HepG2 (cell line): ENCODE measurements at regions not wholly inside any gene's neighbourhood (a gene's known extent, or its start where the extent isn't known, plus 50 kb on each side); places are given as distances from the start of the nearest gene placed in this dataset.

Source experiments
- ATAC-seq: fragments of 200-7000 bp; cut with Tn5 transposase; 3 replicates; pipeline ENCODE4 v1.9.1; 2020; ENCODE audit warnings: mild to moderate bottlenecking, moderate library complexity
- BruUV-seq: library from RNA; stranded (reverse); fragments of 400-500 nt; replicated peaks from 2 replicates; lab custom pipeline; 2021; lab: Mats Ljungman, UMichigan
- CTCF ChIA-PET: fragments of 300-600 bp; formaldehyde crosslinking; extraction: SDS; loops from one replicate; lab custom pipeline; 2021; ENCODE audit warnings: low total read pairs, inconsistent platforms, low intra/inter-chr PET ratio; lab: Yijun Ruan, JAX
- POLR2A ChIA-PET: fragments of 350-600 bp; sonication (Branson Sonifier 250); formaldehyde crosslinking; loops from one replicate; lab custom pipeline; 2020; ENCODE audit warnings: antibody characterized with exemption, inconsistent platforms; lab: Yijun Ruan, JAX
- DNase-seq: peaks from one replicate; pipeline ENCODE4 v3.0.0-alpha.2; 2015; ENCODE audit warnings: low spot score
- FAIRE-seq: peaks from 3 replicates; lab custom pipeline; 2011; peaks lifted over from hg19 to GRCh38; lab: Jason Lieb, UNC
- H2AFZ ChIP-seq: one replicate; pipeline ENCODE4 v1.6.1; 2011; ENCODE audit warnings: low read length, inconsistent platforms
- H3K27ac ChIP-seq: fragments of 300-600 bp; 3 replicates; pipeline ENCODE4 v1.8.0; 2011; ENCODE audit warnings: mixed run types, mild to moderate bottlenecking, mixed read lengths, low read length, inconsistent platforms; ENCODE audit not compliant: insufficient read depth; ENCODE audit errors: extremely low read length
- H3K27me3 ChIP-seq, 2 experiments: fragments of 200-600 bp in 1 of 2; 2 replicates in 1 of 2; 3 replicates in 1 of 2; pipeline versions ENCODE4 v1.6.0 to v1.8.0; 2011; ENCODE audit warnings: low read length in 2 of 2, mild to moderate bottlenecking in 2 of 2, moderate library complexity in 2 of 2, inconsistent platforms in 1 of 2; ENCODE audit not compliant: insufficient read depth in 2 of 2, control insufficient read depth in 1 of 2
- H3K36me3 ChIP-seq, 2 experiments: fragments of 200-600 bp in 1 of 2; replicated peaks in 1 of 2; 2 replicates in 1 of 2; 3 replicates in 1 of 2; pipeline versions ENCODE4 v1.5.1 to v1.8.0; 2011; ENCODE audit warnings: low read length in 2 of 2, inconsistent platforms in 1 of 2; ENCODE audit not compliant: insufficient read depth in 2 of 2, control insufficient read depth in 1 of 2
- H3K4me1 ChIP-seq: 2 replicates; pipeline ENCODE4 v1.5.1; 2012; ENCODE audit warnings: low read length, inconsistent platforms; ENCODE audit not compliant: insufficient read depth
- H3K4me2 ChIP-seq: 2 replicates; pipeline ENCODE4 v1.6.0; 2011; ENCODE audit warnings: low read depth, low read length, inconsistent platforms
- H3K4me3 ChIP-seq, 3 experiments: fragments of 200-600 bp in 1 of 3; sonication (generic), shearing (Covaris generic) in 1 of 3; replicated peaks in 1 of 3; 2 replicates each; pipeline ENCODE4 v1.5.1; 2011 to 2016; ENCODE audit warnings: low read length in 3 of 3, inconsistent platforms in 2 of 3, low read depth in 2 of 3, mild to moderate bottlenecking in 2 of 3, control low read depth in 1 of 3, mixed read lengths in 1 of 3; ENCODE audit not compliant: insufficient read depth in 1 of 3
- H3K79me2 ChIP-seq: one replicate; pipeline ENCODE4 v1.6.1; 2011; ENCODE audit warnings: low read length, inconsistent platforms; ENCODE audit not compliant: insufficient read depth
- H3K9ac ChIP-seq: 2 replicates; pipeline ENCODE4 v1.6.0; 2011; ENCODE audit warnings: mild to moderate bottlenecking, low read depth, low read length, inconsistent platforms; ENCODE audit not compliant: insufficient read depth
- H3K9me3 ChIP-seq: 2 replicates; pipeline ENCODE4 v1.5.1; 2012; ENCODE audit warnings: mild to moderate bottlenecking, low read length
- H4K20me1 ChIP-seq: 2 replicates; pipeline ENCODE4 v1.6.0; 2011; ENCODE audit warnings: inconsistent platforms, mild to moderate bottlenecking, low read length, moderate library complexity; ENCODE audit not compliant: insufficient read depth
- DMAP1 ChIP-seq: IDR thresholded peaks from 2 replicates; pipeline ENCODE4 v1.6.1; 2016
- KLF16 ChIP-seq, 2 experiments: sonication (generic) in 1 of 2; formaldehyde crosslinking in 1 of 2; IDR thresholded peaks; 2 replicates each; pipeline versions ENCODE4 v1.6.1 to v1.8.0; 2016 to 2023; ENCODE audit warnings: missing genetic modification reagents in 2 of 2, missing compliant biosample characterization in 1 of 2
- MXD3 ChIP-seq: IDR thresholded peaks from 2 replicates; pipeline ENCODE4 v1.6.1; 2016; ENCODE audit warnings: mild to moderate bottlenecking, missing biosample characterization, missing genetic modification reagents
- NR2F2 ChIP-seq: IDR thresholded peaks from 2 replicates; pipeline ENCODE4 v1.6.1; 2012; ENCODE audit warnings: low read depth, inconsistent platforms, borderline replicate concordance
- NR3C1 ChIP-seq: sonication (generic); formaldehyde crosslinking; IDR thresholded peaks from 2 replicates; pipeline ENCODE4 v1.4.0; 2020; ENCODE audit warnings: missing genetic modification reagents
- PHF21A ChIP-seq: sonication (generic); formaldehyde crosslinking; IDR thresholded peaks from 2 replicates; pipeline ENCODE4 v1.5.0; 2020; ENCODE audit warnings: mild to moderate bottlenecking, missing genetic modification reagents
- SNAI1 ChIP-seq: sonication (generic); formaldehyde crosslinking; IDR thresholded peaks from 2 replicates; pipeline ENCODE4 v1.5.0; 2020; ENCODE audit warnings: mild to moderate bottlenecking, missing genetic modification reagents, borderline replicate concordance
- ZFP36L2 ChIP-seq: sonication (generic); formaldehyde crosslinking; IDR thresholded peaks from 2 replicates; pipeline ENCODE4 v1.4.0; 2020; ENCODE audit warnings: missing genetic modification reagents
- ZNF143 ChIP-seq: sonication (generic); formaldehyde crosslinking; IDR thresholded peaks from 2 replicates; pipeline ENCODE4 v1.4.0; 2020; ENCODE audit warnings: missing genetic modification reagents
- ZNF451 ChIP-seq: sonication (generic); formaldehyde crosslinking; IDR thresholded peaks from 2 replicates; pipeline ENCODE4 v1.5.0; 2020; ENCODE audit warnings: mild to moderate bottlenecking, missing genetic modification reagents
- ZNF672 ChIP-seq: sonication (generic); formaldehyde crosslinking; IDR thresholded peaks from 2 replicates; pipeline ENCODE4 v1.8.1; 2022; ENCODE audit warnings: missing genetic modification reagents
- WGBS: methylation state at CpG from one replicate; pipeline ENCODE4 v1.1.6; 2017; ENCODE audit warnings: low lambda C conversion rate; 5-methylcytosine and 5-hydroxymethylcytosine counted together
- in situ Hi-C: cut with HindIII; loops from 2 replicates; pipeline ENCODE4 v1.10.0; 2017; ENCODE audit warnings: low pct_unique_long_range_greater_than_20kb; ENCODE audit not compliant: extremely low pct_ligation_motif_present
- intact Hi-C: fragments of 100-400 bp; cut with micrococcal nuclease; formaldehyde crosslinking; loops from one replicate; pipeline ENCODE4 v1.10.0; 2022; ENCODE audit not compliant: unreplicated experiment
- TF ChIP-seq, protein P1 (sequence below): sonication (generic); formaldehyde crosslinking; IDR thresholded peaks from 2 replicates; pipeline ENCODE4 v1.5.0; 2020; ENCODE audit warnings: missing genetic modification reagents
- TF ChIP-seq, protein P2 (sequence below): sonication (generic); formaldehyde crosslinking; IDR thresholded peaks from 2 replicates; pipeline ENCODE4 v1.5.0; 2020; ENCODE audit warnings: missing genetic modification reagents, mild to moderate bottlenecking, borderline replicate concordance
- TF ChIP-seq, protein P3 (sequence below): sonication (generic); formaldehyde crosslinking; IDR thresholded peaks from 2 replicates; pipeline ENCODE4 v1.5.1; 2020; ENCODE audit warnings: mild to moderate bottlenecking, missing genetic modification reagents
- TF ChIP-seq, protein P4 (sequence below): sonication (generic); formaldehyde crosslinking; IDR thresholded peaks from 2 replicates; pipeline ENCODE4 v1.4.0; 2020; ENCODE audit warnings: missing genetic modification reagents, borderline replicate concordance
- TF ChIP-seq, protein P5 (sequence below): sonication (generic); formaldehyde crosslinking; IDR thresholded peaks from 2 replicates; pipeline ENCODE4 v1.8.0; 2022; ENCODE audit warnings: mild to moderate bottlenecking, missing genetic modification reagents

GRCh38 chr4:111792632-111793031, 352.6 kb upstream of the FAM241A start:
- ATAC-seq: no peak
- Histone ChIP-seq H3K4me1 (no peaks in the 10 kb centered on the region), H3K4me3 (no peak overlapping the region), H3K27me3 (no peaks in the 10 kb centered on the region), H3K4me2 (no peak overlapping the region), H3K27ac (no peak overlapping the region), H3K9ac (no peak overlapping the region), H4K20me1 (no peaks in the 10 kb centered on the region), H3K79me2 (no peaks in the 10 kb centered on the region), H3K9me3 (no peaks in the 10 kb centered on the region), H3K36me3 (no peaks in the 10 kb centered on the region), H2AFZ (no peak overlapping the region)
- WGBS: 0% methylated on average over 1 of the region's 1 CpG
- CTCF ChIA-PET: no interaction called here
- POLR2A ChIA-PET: no interaction called here
- FAIRE-seq: no peak
- in situ Hi-C loops (no loop called here), intact Hi-C loops (no loop called here)
- DNase-seq: no peak
- no TSS peak for BruUV-seq
- TF ChIP-seq ZFP36L2 (CRISPR knock-in tag) (no peak), SNAI1 (CRISPR knock-in tag) (no peak), MXD3 (CRISPR knock-in tag) (no peak), KLF16 (CRISPR knock-in tag; IDR thresholded peaks at IDR 0.05) (no peak), DMAP1 (CRISPR knock-in tag) (no peak), PHF21A (CRISPR knock-in tag) (no peak), NR3C1 (CRISPR knock-in tag) (no peak), ZNF143 (no peak), NR2F2 (no peak), ZNF672 (CRISPR knock-in tag) (no peak), ZNF451 (CRISPR knock-in tag) (no peak)
- TF ChIP-seq, protein P1, sequence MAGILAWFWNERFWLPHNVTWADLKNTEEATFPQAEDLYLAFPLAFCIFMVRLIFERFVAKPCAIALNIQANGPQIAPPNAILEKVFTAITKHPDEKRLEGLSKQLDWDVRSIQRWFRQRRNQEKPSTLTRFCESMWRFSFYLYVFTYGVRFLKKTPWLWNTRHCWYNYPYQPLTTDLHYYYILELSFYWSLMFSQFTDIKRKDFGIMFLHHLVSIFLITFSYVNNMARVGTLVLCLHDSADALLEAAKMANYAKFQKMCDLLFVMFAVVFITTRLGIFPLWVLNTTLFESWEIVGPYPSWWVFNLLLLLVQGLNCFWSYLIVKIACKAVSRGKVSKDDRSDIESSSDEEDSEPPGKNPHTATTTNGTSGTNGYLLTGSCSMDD: no peak
- TF ChIP-seq, protein P2, sequence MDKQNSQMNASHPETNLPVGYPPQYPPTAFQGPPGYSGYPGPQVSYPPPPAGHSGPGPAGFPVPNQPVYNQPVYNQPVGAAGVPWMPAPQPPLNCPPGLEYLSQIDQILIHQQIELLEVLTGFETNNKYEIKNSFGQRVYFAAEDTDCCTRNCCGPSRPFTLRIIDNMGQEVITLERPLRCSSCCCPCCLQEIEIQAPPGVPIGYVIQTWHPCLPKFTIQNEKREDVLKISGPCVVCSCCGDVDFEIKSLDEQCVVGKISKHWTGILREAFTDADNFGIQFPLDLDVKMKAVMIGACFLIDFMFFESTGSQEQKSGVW (CRISPR knock-in tag): no peak
- TF ChIP-seq, protein P3, sequence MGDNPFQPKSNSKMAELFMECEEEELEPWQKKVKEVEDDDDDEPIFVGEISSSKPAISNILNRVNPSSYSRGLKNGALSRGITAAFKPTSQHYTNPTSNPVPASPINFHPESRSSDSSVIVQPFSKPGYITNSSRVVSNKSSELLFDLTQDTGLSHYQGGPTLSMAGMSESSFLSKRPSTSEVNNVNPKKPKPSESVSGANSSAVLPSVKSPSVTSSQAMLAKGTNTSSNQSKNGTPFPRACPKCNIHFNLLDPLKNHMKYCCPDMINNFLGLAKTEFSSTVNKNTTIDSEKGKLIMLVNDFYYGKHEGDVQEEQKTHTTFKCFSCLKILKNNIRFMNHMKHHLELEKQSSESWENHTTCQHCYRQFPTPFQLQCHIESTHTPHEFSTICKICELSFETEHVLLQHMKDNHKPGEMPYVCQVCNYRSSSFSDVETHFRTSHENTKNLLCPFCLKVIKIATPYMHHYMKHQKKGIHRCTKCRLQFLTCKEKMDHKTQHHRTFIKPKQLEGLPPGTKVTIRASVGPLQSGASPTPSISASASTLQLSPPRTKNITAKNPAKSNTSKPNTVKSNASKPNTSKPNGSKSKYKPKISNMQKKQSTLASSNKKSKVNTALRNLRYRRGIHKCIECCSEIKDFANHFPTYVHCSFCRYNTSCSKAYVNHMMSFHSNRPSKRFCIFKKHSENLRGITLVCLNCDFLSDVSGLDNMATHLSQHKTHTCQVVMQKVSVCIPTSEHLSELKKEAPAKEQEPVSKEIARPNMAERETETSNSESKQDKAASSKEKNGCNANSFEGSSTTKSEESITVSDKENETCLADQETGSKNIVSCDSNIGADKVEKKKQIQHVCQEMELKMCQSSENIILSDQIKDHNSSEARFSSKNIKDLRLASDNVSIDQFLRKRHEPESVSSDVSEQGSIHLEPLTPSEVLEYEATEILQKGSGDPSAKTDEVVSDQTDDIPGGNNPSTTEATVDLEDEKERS (CRISPR knock-in tag): no peak
- TF ChIP-seq, protein P4, sequence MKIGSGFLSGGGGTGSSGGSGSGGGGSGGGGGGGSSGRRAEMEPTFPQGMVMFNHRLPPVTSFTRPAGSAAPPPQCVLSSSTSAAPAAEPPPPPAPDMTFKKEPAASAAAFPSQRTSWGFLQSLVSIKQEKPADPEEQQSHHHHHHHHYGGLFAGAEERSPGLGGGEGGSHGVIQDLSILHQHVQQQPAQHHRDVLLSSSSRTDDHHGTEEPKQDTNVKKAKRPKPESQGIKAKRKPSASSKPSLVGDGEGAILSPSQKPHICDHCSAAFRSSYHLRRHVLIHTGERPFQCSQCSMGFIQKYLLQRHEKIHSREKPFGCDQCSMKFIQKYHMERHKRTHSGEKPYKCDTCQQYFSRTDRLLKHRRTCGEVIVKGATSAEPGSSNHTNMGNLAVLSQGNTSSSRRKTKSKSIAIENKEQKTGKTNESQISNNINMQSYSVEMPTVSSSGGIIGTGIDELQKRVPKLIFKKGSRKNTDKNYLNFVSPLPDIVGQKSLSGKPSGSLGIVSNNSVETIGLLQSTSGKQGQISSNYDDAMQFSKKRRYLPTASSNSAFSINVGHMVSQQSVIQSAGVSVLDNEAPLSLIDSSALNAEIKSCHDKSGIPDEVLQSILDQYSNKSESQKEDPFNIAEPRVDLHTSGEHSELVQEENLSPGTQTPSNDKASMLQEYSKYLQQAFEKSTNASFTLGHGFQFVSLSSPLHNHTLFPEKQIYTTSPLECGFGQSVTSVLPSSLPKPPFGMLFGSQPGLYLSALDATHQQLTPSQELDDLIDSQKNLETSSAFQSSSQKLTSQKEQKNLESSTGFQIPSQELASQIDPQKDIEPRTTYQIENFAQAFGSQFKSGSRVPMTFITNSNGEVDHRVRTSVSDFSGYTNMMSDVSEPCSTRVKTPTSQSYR: no peak
- TF ChIP-seq, protein P5, sequence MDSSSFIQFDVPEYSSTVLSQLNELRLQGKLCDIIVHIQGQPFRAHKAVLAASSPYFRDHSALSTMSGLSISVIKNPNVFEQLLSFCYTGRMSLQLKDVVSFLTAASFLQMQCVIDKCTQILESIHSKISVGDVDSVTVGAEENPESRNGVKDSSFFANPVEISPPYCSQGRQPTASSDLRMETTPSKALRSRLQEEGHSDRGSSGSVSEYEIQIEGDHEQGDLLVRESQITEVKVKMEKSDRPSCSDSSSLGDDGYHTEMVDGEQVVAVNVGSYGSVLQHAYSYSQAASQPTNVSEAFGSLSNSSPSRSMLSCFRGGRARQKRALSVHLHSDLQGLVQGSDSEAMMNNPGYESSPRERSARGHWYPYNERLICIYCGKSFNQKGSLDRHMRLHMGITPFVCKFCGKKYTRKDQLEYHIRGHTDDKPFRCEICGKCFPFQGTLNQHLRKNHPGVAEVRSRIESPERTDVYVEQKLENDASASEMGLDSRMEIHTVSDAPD (CRISPR knock-in tag): no peak
